Stomach (tissue), 8 donors: ENCODE measurements at regions not wholly inside any gene's neighbourhood (a gene's known extent, or its start where the extent isn't known, plus 50 kb on each side); places are given as distances from the start of the nearest gene placed in this dataset.
"Not testable (repeated sequence)": the region's sequence is repeated elsewhere in the genome, so short reads cannot be mapped to it uniquely, and the experiment has no call there.

ENCODE experiments used
- DNase-seq, 2 donors: peaks; one replicate each; pipeline versions ENCODE4 v3.0.0 to v3.0.0-alpha.2; 2013 to 2019
- H3K27ac ChIP-seq, 5 donors: fragments of 200-600 bp in 4 of 5; sonication (generic) in 4 of 5; one replicate each; pipeline ENCODE4 v1.5.1; 2013 to 2019; ENCODE audit warnings: mild to moderate bottlenecking in 1 of 5, moderate library complexity in 1 of 5
- H3K27me3 ChIP-seq, 3 donors: fragments of 200-600 bp; sonication (generic); one replicate each; pipeline ENCODE4 v1.5.1; 2017 to 2019; ENCODE audit warnings: mixed run types in 1 of 3
- H3K36me3 ChIP-seq, 4 donors: fragments of 200-600 bp; sonication (generic); 1 replicate in 3 of 4; 2 replicates in 1 of 4; pipeline ENCODE4 v1.5.1; 2016 to 2019
- H3K4me1 ChIP-seq, 4 donors: fragments of 200-600 bp; sonication (generic); one replicate each; pipeline ENCODE4 v1.5.1; 2016 to 2019
- H3K4me3 ChIP-seq, 4 donors: fragments of 200-600 bp; sonication (generic) in 3 of 4; one replicate each; pipeline ENCODE4 v1.5.1; 2016 to 2019; ENCODE audit warnings: mild to moderate bottlenecking in 1 of 4
- H3K9me3 ChIP-seq, 4 donors: fragments of 200-600 bp; sonication (generic); one replicate each; pipeline ENCODE4 v1.5.1; 2016 to 2019
- EP300 ChIP-seq: sonication (generic); formaldehyde crosslinking; IDR thresholded peaks from one replicate; pipeline ENCODE4 v1.6.1; 2017; ENCODE audit warnings: antibody characterized with exemption
- POLR2A ChIP-seq, 4 donors: fragments of 450-650 bp; IDR thresholded peaks; one replicate each; pipeline ENCODE4 v1.6.1; 2016; ENCODE audit warnings: antibody characterized with exemption in 4 of 4, control low read depth in 2 of 4, mild to moderate bottlenecking in 1 of 4, moderate library complexity in 1 of 4
- POLR2AphosphoS5 ChIP-seq, 3 donors: sonication (generic); formaldehyde crosslinking; IDR thresholded peaks; one replicate each; pipeline ENCODE4 v1.6.1; 2016; ENCODE audit warnings: antibody characterized with exemption in 3 of 3
- WGBS, 5 donors: extraction: QIAGEN DNeasy Blood & Tissue Kit in 3 of 5; methylation state at CpG; one replicate each; pipeline versions ENCODE4 v1.1.5 to v1.1.7; 2013 to 2018; 5-methylcytosine and 5-hydroxymethylcytosine counted together
- intact Hi-C: fragments of 100-400 bp; cut with DNase I; formaldehyde crosslinking; loops from one replicate; pipeline ENCODE4 v1.15.1; 2023; ENCODE audit warnings: low total_unique reads
- TF ChIP-seq, protein P1 (sequence below), 7 experiments: fragments of 450-650 bp in 4 of 7; fragments of 200-600 bp in 3 of 7; sonication (generic) in 3 of 7; IDR thresholded peaks; one replicate each; pipeline ENCODE4 v1.5.1; 2016 to 2019; ENCODE audit warnings: antibody characterized with exemption in 7 of 7, control low read depth in 2 of 7, mild to moderate bottlenecking in 1 of 7
- donor health status: healthy with polysubstance abuse.
- donor health status: Bipolar disorder and iron deficiency.
- donor health status: healthy.

DNA sequence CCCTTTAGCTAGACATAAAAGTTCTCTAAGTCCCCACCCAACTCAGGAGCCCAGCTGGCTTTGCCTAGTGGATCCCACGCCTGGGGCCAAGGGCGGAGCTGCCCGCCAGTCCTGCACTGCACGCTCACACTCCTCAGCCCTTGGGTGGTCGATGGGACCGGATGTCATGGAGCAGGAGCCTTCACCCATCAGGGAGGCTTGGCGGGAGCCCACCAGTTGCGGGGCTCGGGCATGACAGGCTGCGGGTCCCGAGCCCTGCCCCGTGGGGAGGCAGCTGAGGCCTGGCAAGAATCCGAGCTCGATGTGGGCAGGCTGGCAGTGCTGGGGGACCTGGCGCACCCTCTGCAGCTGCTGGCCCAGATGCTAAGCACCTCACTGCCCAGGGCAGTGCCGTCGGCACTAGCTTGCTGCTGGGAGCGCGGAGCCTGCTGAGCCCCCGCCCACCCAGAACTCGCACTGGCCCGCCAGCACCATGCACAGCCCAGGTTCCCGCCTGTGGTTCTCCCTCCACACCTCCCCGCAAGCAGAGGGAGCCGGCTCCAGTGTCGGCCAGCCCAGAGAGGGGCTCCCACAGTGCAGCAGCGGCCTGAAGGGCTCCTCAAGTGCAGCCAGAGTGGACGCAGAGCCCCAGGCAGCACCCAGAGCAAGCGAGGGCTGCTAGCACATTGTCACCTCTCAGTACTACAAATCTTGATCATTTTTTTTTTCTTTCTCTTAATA is 391.4 kb upstream of the NDN start:
- no peak for TF ChIP-seq POLR2A (IDR thresholded peaks at IDR 0.05)
- no peak for TF ChIP-seq POLR2AphosphoS5 (IDR thresholded peaks at IDR 0.05)
- TF ChIP-seq, protein P1, sequence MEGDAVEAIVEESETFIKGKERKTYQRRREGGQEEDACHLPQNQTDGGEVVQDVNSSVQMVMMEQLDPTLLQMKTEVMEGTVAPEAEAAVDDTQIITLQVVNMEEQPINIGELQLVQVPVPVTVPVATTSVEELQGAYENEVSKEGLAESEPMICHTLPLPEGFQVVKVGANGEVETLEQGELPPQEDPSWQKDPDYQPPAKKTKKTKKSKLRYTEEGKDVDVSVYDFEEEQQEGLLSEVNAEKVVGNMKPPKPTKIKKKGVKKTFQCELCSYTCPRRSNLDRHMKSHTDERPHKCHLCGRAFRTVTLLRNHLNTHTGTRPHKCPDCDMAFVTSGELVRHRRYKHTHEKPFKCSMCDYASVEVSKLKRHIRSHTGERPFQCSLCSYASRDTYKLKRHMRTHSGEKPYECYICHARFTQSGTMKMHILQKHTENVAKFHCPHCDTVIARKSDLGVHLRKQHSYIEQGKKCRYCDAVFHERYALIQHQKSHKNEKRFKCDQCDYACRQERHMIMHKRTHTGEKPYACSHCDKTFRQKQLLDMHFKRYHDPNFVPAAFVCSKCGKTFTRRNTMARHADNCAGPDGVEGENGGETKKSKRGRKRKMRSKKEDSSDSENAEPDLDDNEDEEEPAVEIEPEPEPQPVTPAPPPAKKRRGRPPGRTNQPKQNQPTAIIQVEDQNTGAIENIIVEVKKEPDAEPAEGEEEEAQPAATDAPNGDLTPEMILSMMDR (IDR thresholded peaks at IDR 0.05), result no peak
- no peak for TF ChIP-seq EP300
- peaks cover 0 to 37% (median 22%) of the 10 kb centered on the region in 4 donors for H3K9me3 ChIP-seq
- no peaks in the 10 kb centered on the region for H3K27me3 ChIP-seq
- no peak overlapping the region for H3K27ac ChIP-seq
- WGBS, 5 donors, result 86 to 93% (median 90%) methylated on average over 15 to 29 of the region's 29 CpGs
- H3K4me1 ChIP-seq, result no peaks in the 10 kb centered on the region
- intact Hi-C loops, result no loop called here
- no peaks in the 10 kb centered on the region for H3K36me3 ChIP-seq
- H3K4me3 ChIP-seq, result no peak overlapping the region
- no peak for DNase-seq

GRCh38 chr15:24088941-24089340 is 401.8 kb upstream of the NDN start:
- H3K4me3 ChIP-seq, H3K27ac ChIP-seq, intact Hi-C loops, H3K36me3 ChIP-seq, H3K4me1 ChIP-seq, H3K27me3 ChIP-seq, DNase-seq: not testable (repeated sequence)
- 17 to 50% (median 24%) methylated on average over 1 of the region's 1 CpG for WGBS, 5 donors
- peaks cover 0 to 43% (median 28%) of the 10 kb centered on the region in 4 donors for H3K9me3 ChIP-seq

DNA sequence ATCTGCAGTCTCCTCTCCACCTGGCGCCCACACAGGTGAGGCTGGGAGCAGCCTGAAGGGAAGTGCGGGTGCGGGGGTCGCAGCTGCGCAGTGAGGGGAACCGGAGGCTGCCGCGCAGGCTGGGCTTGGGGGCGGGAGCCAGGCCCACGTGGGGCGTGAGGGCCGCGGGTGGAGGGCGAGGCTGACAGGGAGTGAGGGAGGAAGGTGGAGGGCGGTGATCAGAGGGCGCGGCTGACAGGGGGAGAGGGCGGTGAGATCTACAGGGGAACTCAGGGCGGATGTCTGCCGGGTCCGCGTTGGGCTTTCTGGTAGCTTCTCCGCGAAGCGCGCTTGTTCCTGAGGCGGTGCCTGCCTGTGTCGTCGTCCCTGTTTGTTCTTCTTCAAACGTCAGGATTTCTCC is 414.4 kb upstream of the NDN start:
- peak in 1 of 2 donors; percentile 27 for DNase-seq
- H3K36me3 ChIP-seq, H3K4me3 ChIP-seq, intact Hi-C loops, H3K9me3 ChIP-seq, H3K4me1 ChIP-seq, H3K27ac ChIP-seq, H3K27me3 ChIP-seq: not testable (repeated sequence)
- 21 to 41% (median 29%) methylated on average over 20 to 25 of the region's 30 CpGs for WGBS, 5 donors

GRCh38 chr15:24107524-24107923 is 420.4 kb upstream of the NDN start:
- H3K36me3 ChIP-seq, H3K9me3 ChIP-seq, intact Hi-C loops, H3K4me3 ChIP-seq, H3K4me1 ChIP-seq, H3K27me3 ChIP-seq, H3K27ac ChIP-seq: not testable (repeated sequence)
- DNase-seq, result peak in 1 of 2 donors; percentile 5
- 66 to 81% (median 71%) methylated on average over 5 to 6 of the region's 6 CpGs for WGBS, 5 donors

DNA sequence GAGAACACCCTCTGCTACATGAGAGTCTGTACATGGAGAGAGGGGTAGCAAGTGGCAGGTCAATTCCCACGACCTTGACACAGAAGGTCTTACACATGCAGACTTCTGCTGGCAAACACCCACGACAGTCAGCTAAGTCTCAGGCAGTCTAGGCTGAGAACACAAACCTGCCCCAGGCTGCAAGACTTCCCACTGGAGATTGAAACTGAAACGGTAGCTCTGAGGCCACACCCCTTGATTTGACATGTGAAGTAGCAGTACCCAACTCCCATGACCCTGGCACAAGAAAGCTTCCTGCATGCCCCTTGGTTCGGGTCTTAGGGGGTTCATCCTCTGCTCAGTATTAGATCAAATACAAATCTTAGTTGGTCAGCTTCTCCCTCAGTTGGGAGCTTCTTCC is 420.8 kb upstream of the NDN start:
- H3K27me3 ChIP-seq, DNase-seq, H3K27ac ChIP-seq, H3K36me3 ChIP-seq, H3K4me3 ChIP-seq, H3K4me1 ChIP-seq, H3K9me3 ChIP-seq, intact Hi-C loops: not testable (repeated sequence)
- WGBS, 5 donors, result 24 to 50% (median 31%) methylated on average over 3 to 4 of the region's 4 CpGs

DNA sequence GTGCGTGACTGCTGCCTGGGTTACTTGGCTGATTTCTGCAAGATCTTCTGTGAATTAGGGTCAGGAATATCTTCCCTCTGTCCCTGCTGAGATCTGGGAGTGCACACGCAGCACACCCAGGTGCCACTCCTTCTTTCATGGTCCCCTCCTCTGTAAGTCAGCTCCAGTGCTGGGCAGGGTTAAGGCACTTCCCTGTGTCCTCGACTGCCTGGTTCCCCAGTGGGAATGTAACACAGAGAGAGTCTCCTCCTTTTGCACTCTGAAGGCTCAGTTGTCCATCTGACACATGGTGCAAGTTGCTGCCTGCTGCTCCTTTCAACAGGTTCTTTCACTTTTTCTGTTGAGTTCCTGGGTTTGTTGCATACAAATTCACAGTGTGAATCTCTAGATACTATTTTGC is 421.2 kb upstream of the NDN start:
- H3K4me1 ChIP-seq, H3K9me3 ChIP-seq, H3K27ac ChIP-seq, H3K4me3 ChIP-seq, DNase-seq, H3K27me3 ChIP-seq, H3K36me3 ChIP-seq, intact Hi-C loops: not testable (repeated sequence)
- 41 to 58% (median 49%) methylated on average over 3 of the region's 3 CpGs for WGBS, 5 donors

GRCh38 chr15:24139622-24140021 is 452.5 kb upstream of the NDN start:
- H3K27ac ChIP-seq, H3K9me3 ChIP-seq, intact Hi-C loops, H3K27me3 ChIP-seq, H3K4me3 ChIP-seq, H3K36me3 ChIP-seq, H3K4me1 ChIP-seq, DNase-seq: not testable (repeated sequence)
- WGBS, 5 donors, result 74 to 81% (median 79%) methylated on average over 8 of the region's 8 CpGs

- 48 to 64% (median 59%) methylated on average over 8 of the region's 8 CpGs for WGBS, 5 donors
These were observed 458.0 kb upstream of the NDN start for GRCh38 chr15:24145070-24145469.

More at GRCh38 chr15:24145070-24145469, 458.0 kb upstream of the NDN start:
- H3K27ac ChIP-seq, H3K27me3 ChIP-seq, H3K4me3 ChIP-seq, H3K4me1 ChIP-seq, H3K36me3 ChIP-seq, intact Hi-C loops, H3K9me3 ChIP-seq: not testable (repeated sequence)
- DNase-seq, result peak in 1 of 2 donors; percentile 2
